ENCODE measurements at regions not wholly inside any gene's neighbourhood (a gene's known extent, or its start where the extent isn't known, plus 50 kb on each side); places are given as distances from the start of the nearest gene placed in this dataset.

- Histone ChIP-seq H3K4me1 (replicated peaks; ENCODE audit: insufficient read depth) (no peaks in the 10 kb centered on the region), H4K20me1 (ENCODE audit: insufficient read depth) (no peaks in the 10 kb centered on the region), H3K79me2 (ENCODE audit: low read depth) (no peaks in the 10 kb centered on the region), H3K9me3 (ENCODE audit: insufficient read depth, low read depth) (no peaks in the 10 kb centered on the region), H3K4me3 (no peak overlapping the region), H3K36me3 (ENCODE audit: low read depth) (no peaks in the 10 kb centered on the region), H3K9me2 (ENCODE audit: insufficient read depth) (no peaks in the 10 kb centered on the region), H3K27ac (no peak overlapping the region), H3K27me3 (ENCODE audit: insufficient read depth, low read depth) (no peaks in the 10 kb centered on the region), H3F3A (ENCODE audit: insufficient read depth, low read depth) (no peaks in the 10 kb centered on the region), H3K4me2 (no peak overlapping the region), H2AFZ (no peak overlapping the region)
- no peak for TF ChIP-seq EZH2 (IDR thresholded peaks at IDR 0.05; ENCODE audit: low read depth)
- TF ChIP-seq CTCF (conservative IDR thresholded peaks at IDR 0.05): no peak
- intact Hi-C loops (cut with micrococcal nuclease; ENCODE audit: unreplicated experiment): no loop called here
- CTCF ChIA-PET: no interaction called here
- POLR2A ChIA-PET (ENCODE audit: unreplicated experiment): no interaction called here
- DNase-seq: no peak
- BruUV-seq (replicated peaks): no TSS peak
Measured at GRCh38 chr4:11801466-11802446, 373.1 kb upstream of the HS3ST1 start.

GRCh38 chr4:11799196-11799595, 370.5 kb upstream of the HS3ST1 start:
- no TSS peak for BruUV-seq (replicated peaks)
- Histone ChIP-seq H3K27ac (no peak overlapping the region), H2AFZ (0 out of 2 replicates have a peak overlapping the region, but pooled peaks have one; percentile 58), H3K79me2 (ENCODE audit: low read depth) (no peaks in the 10 kb centered on the region), H3K36me3 (ENCODE audit: low read depth) (no peaks in the 10 kb centered on the region), H3K9me2 (ENCODE audit: insufficient read depth) (no peaks in the 10 kb centered on the region), H3K27me3 (ENCODE audit: insufficient read depth, low read depth) (no peaks in the 10 kb centered on the region), H3F3A (ENCODE audit: insufficient read depth, low read depth) (no peaks in the 10 kb centered on the region), H4K20me1 (ENCODE audit: insufficient read depth) (no peaks in the 10 kb centered on the region), H3K4me2 (no peak overlapping the region), H3K4me1 (replicated peaks; ENCODE audit: insufficient read depth) (no peaks in the 10 kb centered on the region), H3K9me3 (ENCODE audit: insufficient read depth, low read depth) (no peaks in the 10 kb centered on the region), H3K4me3 (no peak overlapping the region)
- TF ChIP-seq EZH2 (IDR thresholded peaks at IDR 0.05; ENCODE audit: low read depth): no peak
- no peak for TF ChIP-seq CTCF (conservative IDR thresholded peaks at IDR 0.05)
- DNase-seq: no peak
- ChIA-PET POLR2A (ENCODE audit: unreplicated experiment) (no interaction called here), CTCF (interaction anchor here (0.6 kb wide), 1 partner anchor 185 kb away, joined by 3 read pairs; no protein-coding TSS in a partner anchor)
- intact Hi-C loops (cut with micrococcal nuclease; ENCODE audit: unreplicated experiment): no loop called here

- no TSS peak for BruUV-seq (replicated peaks)
- CTCF ChIA-PET: no interaction called here
Measured at GRCh38 chr4:11791797-11792196, 363.1 kb upstream of the HS3ST1 start.

More at GRCh38 chr4:11791797-11792196, 363.1 kb upstream of the HS3ST1 start:
- H3K9me3 ChIP-seq (ENCODE audit: insufficient read depth, low read depth): no peaks in the 10 kb centered on the region
- H3K36me3 ChIP-seq (ENCODE audit: low read depth): no peaks in the 10 kb centered on the region
- TF ChIP-seq EZH2 (IDR thresholded peaks at IDR 0.05; ENCODE audit: low read depth) (no peak), CTCF (conservative IDR thresholded peaks at IDR 0.05) (no peak)
- no peaks in the 10 kb centered on the region for H3K79me2 ChIP-seq (ENCODE audit: low read depth)
- no peak for DNase-seq
- H3K27me3 ChIP-seq (ENCODE audit: insufficient read depth, low read depth): no peaks in the 10 kb centered on the region
- POLR2A ChIA-PET (ENCODE audit: unreplicated experiment): no interaction called here
- intact Hi-C loops (cut with micrococcal nuclease; ENCODE audit: unreplicated experiment): no loop called here
- no peaks in the 10 kb centered on the region for H4K20me1 ChIP-seq (ENCODE audit: insufficient read depth)
- no peak overlapping the region for H3K4me3 ChIP-seq
- H3K4me1 ChIP-seq (replicated peaks; ENCODE audit: insufficient read depth): no peaks in the 10 kb centered on the region
- H2AFZ ChIP-seq: no peak overlapping the region
- H3K4me2 ChIP-seq: no peak overlapping the region
- H3K9me2 ChIP-seq (ENCODE audit: insufficient read depth): no peaks in the 10 kb centered on the region
- no peaks in the 10 kb centered on the region for H3F3A ChIP-seq (ENCODE audit: insufficient read depth, low read depth)
- H3K27ac ChIP-seq: no peak overlapping the region

Measured in PC-9 (cell line).